ENCODE measurements at regions not wholly inside any gene's neighbourhood (a gene's known extent, or its start where the extent isn't known, plus 50 kb on each side); places are given as distances from the start of the nearest gene placed in this dataset.

DNA sequence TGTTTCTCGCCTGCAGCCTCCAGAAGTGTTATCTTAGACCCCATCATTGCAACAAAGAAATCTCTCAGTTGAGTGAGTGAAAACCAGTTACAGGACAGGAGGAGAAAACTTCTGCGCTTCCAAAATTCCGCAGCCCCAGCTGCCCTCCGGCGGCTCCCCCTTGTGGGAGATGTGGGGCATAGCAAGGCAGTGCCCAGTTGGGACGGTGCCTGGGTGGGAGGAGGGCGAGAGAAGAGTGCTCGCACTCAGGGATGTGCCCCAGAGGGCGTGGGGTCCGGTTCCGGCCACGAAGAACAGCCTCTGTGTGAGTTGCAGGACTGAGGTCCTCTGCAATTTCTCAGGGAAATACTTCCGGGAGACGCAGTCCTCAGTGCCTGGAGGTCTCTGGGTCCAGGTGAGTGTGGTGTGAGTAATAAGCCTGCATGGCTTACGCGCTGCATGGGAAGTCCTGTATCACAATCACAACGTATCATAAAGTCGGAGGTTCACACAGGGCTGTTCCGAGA lies 87.0 kb upstream of the BLID start:
- Histone ChIP-seq H3K4me3 (peak overlapping the region in 2 of 4 donors; percentile 2 to 25), H3K4me1 (no peaks in the 10 kb centered on the region)
- TF ChIP-seq, protein P1, sequence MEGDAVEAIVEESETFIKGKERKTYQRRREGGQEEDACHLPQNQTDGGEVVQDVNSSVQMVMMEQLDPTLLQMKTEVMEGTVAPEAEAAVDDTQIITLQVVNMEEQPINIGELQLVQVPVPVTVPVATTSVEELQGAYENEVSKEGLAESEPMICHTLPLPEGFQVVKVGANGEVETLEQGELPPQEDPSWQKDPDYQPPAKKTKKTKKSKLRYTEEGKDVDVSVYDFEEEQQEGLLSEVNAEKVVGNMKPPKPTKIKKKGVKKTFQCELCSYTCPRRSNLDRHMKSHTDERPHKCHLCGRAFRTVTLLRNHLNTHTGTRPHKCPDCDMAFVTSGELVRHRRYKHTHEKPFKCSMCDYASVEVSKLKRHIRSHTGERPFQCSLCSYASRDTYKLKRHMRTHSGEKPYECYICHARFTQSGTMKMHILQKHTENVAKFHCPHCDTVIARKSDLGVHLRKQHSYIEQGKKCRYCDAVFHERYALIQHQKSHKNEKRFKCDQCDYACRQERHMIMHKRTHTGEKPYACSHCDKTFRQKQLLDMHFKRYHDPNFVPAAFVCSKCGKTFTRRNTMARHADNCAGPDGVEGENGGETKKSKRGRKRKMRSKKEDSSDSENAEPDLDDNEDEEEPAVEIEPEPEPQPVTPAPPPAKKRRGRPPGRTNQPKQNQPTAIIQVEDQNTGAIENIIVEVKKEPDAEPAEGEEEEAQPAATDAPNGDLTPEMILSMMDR (IDR thresholded peaks at IDR 0.05) = peak in 5 of 6 experiments; percentile 30 to 70 (median 64)
- TF ChIP-seq POLR2A (IDR thresholded peaks at IDR 0.05) = no peak

DNA sequence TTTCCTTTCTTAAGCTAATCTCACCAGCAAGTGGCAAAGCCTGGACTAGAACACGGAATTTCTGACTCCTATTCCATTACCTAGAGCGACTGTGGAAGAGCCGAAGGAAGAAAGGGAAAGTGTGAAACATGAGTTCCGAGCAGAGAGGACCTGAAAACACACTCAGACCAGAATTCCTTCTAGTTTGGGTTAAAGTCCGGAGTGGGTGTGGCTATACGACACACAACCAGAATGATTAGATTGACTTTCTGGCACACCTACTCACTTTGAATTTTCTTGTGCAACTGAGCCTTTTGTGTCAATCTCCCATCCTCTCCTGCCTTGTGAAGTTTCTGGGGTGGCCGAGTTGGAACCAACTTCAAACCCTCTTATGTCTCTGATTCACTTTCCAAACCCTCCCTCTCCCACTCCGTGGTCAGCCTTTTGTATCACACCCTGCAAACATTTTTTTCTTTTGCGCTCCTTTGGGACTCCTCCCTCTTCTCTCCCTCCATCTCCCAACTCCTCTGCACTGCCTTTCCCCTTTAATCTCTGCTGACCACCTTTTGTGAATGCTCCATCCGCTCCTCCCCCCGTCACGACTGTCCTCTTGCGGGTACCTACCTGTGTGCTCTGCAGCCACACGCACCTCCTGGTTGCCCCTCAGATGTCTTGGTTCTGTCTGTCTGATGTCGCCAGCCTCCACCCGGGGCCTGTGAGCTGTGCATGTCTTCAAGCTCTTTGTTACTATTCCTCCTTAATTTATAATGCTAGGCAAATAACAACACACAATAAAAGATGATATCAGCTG lies 86.3 kb upstream of the BLID start:
- Histone ChIP-seq H3K27me3 (no peaks in the 10 kb centered on the region), H3K27ac (peak overlapping the region in 1 of 4 donors; percentile 32), H3K36me3 (no peaks in the 10 kb centered on the region), H3K4me1 (no peaks in the 10 kb centered on the region), H3K9me3 (no peaks in the 10 kb centered on the region), H3K4me3 (peak overlapping the region in 2 of 4 donors; percentile 2 to 25)
- DNase-seq = no peak
- TF ChIP-seq POLR2A (IDR thresholded peaks at IDR 0.05) = no peak
- TF ChIP-seq, protein P1 (IDR thresholded peaks at IDR 0.05) = no peak

More for the DNA sequence above, 87.0 kb upstream of the BLID start:
- Histone ChIP-seq H3K9me3 (no peaks in the 10 kb centered on the region), H3K36me3 (no peaks in the 10 kb centered on the region), H3K27me3 (no peaks in the 10 kb centered on the region), H3K27ac (peak overlapping the region in 1 of 4 donors; percentile 32)
- peak in 2 of 3 donors; percentile 49 to 60 for DNase-seq

DNA sequence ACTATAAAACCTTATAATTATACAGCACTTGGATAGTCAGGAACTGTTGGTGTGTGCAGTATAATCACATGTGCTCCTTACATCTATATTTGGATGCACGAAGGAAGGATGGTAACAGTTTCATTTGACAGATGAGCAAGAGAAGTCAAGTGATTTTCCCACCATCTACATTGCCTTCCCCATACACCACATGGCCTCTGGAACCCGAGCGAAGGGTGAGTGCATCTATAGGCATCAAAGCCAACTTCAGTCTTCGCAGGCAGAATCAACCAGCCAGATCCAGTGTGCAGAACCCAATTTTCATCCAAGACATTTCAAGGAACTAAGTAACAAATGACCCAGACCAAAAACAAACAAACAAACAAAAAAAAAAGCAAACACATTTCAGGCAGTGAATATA lies 85.1 kb upstream of the BLID start:
- DNase-seq = no peak
- Histone ChIP-seq H3K9me3 (no peaks in the 10 kb centered on the region), H3K4me1 (no peaks in the 10 kb centered on the region), H3K36me3 (no peaks in the 10 kb centered on the region), H3K27ac (no peak overlapping the region), H3K27me3 (no peaks in the 10 kb centered on the region), H3K4me3 (no peak overlapping the region)
- TF ChIP-seq, protein P1 (IDR thresholded peaks at IDR 0.05) = no peak
- TF ChIP-seq POLR2A (IDR thresholded peaks at IDR 0.05) = no peak

DNA sequence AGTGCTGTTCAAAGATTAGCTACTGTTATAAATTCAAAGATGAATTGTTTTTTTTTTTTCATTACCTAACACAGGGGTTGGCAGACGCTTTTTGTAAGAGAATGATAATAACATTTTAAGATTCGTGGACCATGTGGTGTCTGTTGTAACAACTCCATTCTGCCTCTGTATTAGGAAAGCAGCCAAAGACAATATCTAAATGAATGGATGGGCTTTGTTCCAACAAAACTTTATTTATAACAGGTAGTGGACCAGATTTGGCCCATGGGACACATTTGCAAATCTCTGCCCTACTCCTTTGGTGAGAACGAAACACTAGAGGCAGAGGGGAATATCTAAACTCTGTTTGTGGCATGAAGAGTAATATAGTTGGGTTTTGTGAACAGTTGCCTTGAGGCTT lies 83.6 kb upstream of the BLID start:
- H3K36me3 ChIP-seq = no peaks in the 10 kb centered on the region
- no peaks in the 10 kb centered on the region for H3K27me3 ChIP-seq
- no peaks in the 10 kb centered on the region for H3K9me3 ChIP-seq
- DNase-seq = no peak
- TF ChIP-seq POLR2A (IDR thresholded peaks at IDR 0.05) = no peak
- TF ChIP-seq, protein P1 (IDR thresholded peaks at IDR 0.05) = no peak
- H3K27ac ChIP-seq = no peak overlapping the region
- no peaks in the 10 kb centered on the region for H3K4me1 ChIP-seq
- H3K4me3 ChIP-seq = no peak overlapping the region

DNA sequence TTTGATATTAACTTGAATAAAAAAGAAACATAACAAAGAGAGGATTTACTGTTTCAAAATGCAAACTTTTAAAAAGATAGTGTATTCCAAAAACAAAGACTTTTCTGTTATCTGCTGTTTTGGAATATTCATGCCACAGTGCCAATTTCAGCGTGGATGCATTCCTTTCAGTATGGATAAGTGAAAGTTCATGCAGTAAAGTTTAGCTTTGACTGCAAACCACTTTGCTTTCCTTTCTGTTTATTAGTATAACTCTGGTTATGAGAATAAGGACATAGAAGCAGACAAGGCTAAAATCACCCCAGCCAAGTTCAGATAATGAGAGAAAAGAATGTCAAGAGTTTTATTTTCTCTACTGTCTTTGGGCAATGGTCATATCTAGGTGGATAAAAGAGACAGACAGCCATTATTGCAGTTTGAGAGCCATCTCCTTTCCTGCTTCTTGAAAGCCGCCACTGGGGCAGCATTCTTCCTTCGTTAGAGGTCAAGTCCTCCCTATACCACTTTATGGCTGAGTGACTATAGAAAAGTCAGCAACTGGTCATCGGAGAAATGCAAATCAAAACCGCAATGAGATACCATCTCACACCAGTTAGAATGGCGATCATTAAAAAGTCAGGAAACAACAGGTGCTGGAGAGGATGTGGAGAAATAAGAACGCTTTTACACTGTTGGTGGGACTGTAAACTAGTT lies 82.4 kb upstream of the BLID start:
- no peak for TF ChIP-seq POLR2A (IDR thresholded peaks at IDR 0.05)
- TF ChIP-seq, protein P1 (IDR thresholded peaks at IDR 0.05) = no peak
- Histone ChIP-seq H3K4me3 (no peak overlapping the region), H3K27ac (no peak overlapping the region), H3K4me1 (no peaks in the 10 kb centered on the region), H3K27me3 (no peaks in the 10 kb centered on the region), H3K9me3 (no peaks in the 10 kb centered on the region), H3K36me3 (no peaks in the 10 kb centered on the region)
- no peak for DNase-seq
